ENCODE measurements at regions not wholly inside any gene's neighbourhood (a gene's known extent, or its start where the extent isn't known, plus 50 kb on each side); places are given as distances from the start of the nearest gene placed in this dataset.

GRCh38 chr16:59684911-59685310, 950.8 kb upstream of the GOT2 start:
- TF ChIP-seq, protein P1, sequence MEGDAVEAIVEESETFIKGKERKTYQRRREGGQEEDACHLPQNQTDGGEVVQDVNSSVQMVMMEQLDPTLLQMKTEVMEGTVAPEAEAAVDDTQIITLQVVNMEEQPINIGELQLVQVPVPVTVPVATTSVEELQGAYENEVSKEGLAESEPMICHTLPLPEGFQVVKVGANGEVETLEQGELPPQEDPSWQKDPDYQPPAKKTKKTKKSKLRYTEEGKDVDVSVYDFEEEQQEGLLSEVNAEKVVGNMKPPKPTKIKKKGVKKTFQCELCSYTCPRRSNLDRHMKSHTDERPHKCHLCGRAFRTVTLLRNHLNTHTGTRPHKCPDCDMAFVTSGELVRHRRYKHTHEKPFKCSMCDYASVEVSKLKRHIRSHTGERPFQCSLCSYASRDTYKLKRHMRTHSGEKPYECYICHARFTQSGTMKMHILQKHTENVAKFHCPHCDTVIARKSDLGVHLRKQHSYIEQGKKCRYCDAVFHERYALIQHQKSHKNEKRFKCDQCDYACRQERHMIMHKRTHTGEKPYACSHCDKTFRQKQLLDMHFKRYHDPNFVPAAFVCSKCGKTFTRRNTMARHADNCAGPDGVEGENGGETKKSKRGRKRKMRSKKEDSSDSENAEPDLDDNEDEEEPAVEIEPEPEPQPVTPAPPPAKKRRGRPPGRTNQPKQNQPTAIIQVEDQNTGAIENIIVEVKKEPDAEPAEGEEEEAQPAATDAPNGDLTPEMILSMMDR (IDR thresholded peaks at IDR 0.05): no peak
- TF ChIP-seq, protein P2, sequence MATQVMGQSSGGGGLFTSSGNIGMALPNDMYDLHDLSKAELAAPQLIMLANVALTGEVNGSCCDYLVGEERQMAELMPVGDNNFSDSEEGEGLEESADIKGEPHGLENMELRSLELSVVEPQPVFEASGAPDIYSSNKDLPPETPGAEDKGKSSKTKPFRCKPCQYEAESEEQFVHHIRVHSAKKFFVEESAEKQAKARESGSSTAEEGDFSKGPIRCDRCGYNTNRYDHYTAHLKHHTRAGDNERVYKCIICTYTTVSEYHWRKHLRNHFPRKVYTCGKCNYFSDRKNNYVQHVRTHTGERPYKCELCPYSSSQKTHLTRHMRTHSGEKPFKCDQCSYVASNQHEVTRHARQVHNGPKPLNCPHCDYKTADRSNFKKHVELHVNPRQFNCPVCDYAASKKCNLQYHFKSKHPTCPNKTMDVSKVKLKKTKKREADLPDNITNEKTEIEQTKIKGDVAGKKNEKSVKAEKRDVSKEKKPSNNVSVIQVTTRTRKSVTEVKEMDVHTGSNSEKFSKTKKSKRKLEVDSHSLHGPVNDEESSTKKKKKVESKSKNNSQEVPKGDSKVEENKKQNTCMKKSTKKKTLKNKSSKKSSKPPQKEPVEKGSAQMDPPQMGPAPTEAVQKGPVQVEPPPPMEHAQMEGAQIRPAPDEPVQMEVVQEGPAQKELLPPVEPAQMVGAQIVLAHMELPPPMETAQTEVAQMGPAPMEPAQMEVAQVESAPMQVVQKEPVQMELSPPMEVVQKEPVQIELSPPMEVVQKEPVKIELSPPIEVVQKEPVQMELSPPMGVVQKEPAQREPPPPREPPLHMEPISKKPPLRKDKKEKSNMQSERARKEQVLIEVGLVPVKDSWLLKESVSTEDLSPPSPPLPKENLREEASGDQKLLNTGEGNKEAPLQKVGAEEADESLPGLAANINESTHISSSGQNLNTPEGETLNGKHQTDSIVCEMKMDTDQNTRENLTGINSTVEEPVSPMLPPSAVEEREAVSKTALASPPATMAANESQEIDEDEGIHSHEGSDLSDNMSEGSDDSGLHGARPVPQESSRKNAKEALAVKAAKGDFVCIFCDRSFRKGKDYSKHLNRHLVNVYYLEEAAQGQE (IDR thresholded peaks at IDR 0.05; ENCODE audit: insufficient read depth in 1 of 2, low read depth in 2 of 2, low read length in 1 of 2): no peak
- TF ChIP-seq POLR2AphosphoS5 (IDR thresholded peaks at IDR 0.05; ENCODE audit: low read depth, low read length) (no peak), SIN3A (IDR thresholded peaks at IDR 0.05; ENCODE audit: borderline replicate concordance, insufficient read depth, low read depth, low read length) (no peak), TCF7L2 (IDR thresholded peaks at IDR 0.05; ENCODE audit: low read depth, low read length) (no peak)

All from Panc1 (cell line).